GM10847 (cell line): ENCODE measurements at regions not wholly inside any gene's neighbourhood (a gene's known extent, or its start where the extent isn't known, plus 50 kb on each side); places are given as distances from the start of the nearest gene placed in this dataset.

Experiments
- POLR2A ChIP-seq: IDR thresholded peaks from 2 replicates; pipeline ENCODE4 v1.6.1; 2011; ENCODE audit not compliant: insufficient read length; ENCODE audit errors: extremely low read depth

GRCh38 chr19:27652796-27653195, 1560.2 kb downstream of the UQCRFS1 start:
- no peak for TF ChIP-seq POLR2A

DNA sequence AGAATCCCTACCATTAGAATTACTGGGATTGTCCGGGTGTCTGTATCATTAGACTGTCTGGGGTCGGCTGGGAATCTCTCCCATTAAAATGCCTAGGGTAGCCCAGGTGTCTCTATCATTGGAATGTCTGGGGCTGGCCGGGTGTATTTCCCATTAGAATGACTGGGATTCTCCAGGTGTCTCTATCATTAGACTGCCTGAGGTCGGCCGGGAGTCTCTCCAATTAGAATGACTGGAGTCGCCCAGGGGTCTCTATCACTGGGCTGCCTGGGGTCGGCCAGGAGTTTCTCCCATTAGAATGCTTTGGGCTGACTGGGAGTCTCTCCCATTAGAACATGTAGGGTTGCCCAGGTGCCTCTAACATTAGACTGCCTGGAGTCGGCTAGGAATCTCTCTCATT, 1560.7 kb downstream of the UQCRFS1 start:
- no peak for TF ChIP-seq POLR2A

GRCh38 chr19:27647423-27647822, 1565.5 kb downstream of the UQCRFS1 start:
- no peak for TF ChIP-seq POLR2A

DNA sequence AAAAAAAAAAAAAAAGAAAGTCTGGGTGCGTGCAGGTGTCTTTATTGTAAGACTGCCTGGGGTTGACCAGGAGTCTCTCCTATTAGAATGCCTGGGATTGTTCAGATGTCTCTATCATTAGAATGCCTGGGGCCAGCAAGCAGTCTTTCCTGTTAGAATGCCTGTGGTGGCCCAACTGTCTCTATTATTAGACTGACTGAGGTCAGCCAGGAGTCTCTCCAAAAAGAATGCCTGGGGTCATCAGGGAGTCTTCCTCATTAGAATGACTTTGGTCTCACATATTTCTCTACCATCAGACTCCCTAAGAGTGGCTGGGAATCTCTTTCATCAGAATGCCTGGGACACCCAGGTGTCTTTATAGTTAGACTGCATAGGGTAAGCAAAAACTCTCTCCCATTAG, 1577.5 kb downstream of the UQCRFS1 start:
- TF ChIP-seq POLR2A = no peak

DNA sequence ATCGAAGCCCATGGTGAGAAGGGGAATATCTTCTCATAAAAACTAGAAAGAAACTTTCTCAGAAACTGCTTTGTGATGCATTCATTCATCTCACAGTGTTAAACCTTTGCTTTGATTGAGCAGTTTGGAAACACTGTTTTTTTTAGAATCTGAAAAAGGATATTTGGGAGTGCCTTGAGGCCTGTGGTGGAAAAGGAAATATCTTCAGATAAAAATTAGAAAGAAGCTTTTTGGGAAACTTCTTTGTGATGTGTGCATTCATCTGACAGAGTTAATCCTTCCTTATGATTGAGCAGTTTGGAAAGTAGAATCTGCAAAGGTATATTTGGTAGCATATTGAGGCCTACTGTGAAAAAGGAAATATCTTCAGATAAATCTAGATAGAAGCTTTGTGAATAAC, 1594.9 kb downstream of the UQCRFS1 start:
- TF ChIP-seq POLR2A = no peak

DNA sequence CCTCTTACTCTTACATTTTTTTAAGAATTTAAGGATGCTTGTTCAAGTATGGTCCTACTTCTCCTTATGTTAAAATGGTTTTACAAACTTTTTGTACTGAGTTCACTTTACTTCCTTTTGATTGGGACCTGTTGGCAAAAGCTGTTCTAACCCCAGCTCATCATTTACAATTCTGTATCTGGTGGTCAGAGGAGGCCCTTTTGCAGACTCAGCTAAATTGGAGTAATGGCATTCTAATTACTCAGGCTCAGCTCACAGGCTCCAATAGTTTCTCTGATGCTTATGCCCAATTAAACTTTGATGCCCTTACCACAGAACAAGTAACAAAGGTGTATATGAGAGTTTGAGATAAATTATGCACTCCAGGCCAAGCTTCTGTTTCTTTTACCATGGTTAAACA, 1632.0 kb downstream of the UQCRFS1 start:
- no peak for TF ChIP-seq POLR2A
